ENCODE measurements at regions not wholly inside any gene's neighbourhood (a gene's known extent, or its start where the extent isn't known, plus 50 kb on each side); places are given as distances from the start of the nearest gene placed in this dataset.

- TF ChIP-seq CTCF (IDR thresholded peaks at IDR 0.05; ENCODE audit: low read length) (no peak), EZH2phosphoT487 (IDR thresholded peaks at IDR 0.05; ENCODE audit: low read length) (no peak)
Observed at GRCh38 chr1:168640182-168640581, 63.8 kb downstream of the XCL1 start.
